ENCODE measurements at regions not wholly inside any gene's neighbourhood (a gene's known extent, or its start where the extent isn't known, plus 50 kb on each side); places are given as distances from the start of the nearest gene placed in this dataset.

DNA sequence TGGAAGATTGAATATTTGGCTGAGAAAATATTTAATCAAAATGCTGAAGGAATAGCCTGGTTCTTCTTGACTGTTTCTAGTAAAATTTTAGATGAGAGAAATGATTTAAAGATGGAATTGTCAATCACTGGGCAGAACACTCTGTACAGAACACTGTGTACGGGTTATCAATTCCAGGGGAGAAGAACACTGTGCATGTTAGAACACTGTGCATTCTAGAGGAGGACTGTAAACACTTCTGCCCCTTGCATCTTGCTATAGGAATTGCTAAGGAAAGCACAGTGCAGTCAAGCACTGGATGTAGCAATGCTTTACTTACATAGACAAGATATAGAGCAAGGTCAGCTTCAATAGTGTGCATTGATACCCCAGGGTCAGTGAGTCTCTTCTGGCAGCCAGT lies 98.7 kb downstream of the RWDD3 start (continued):
- TF ChIP-seq, protein P1, sequence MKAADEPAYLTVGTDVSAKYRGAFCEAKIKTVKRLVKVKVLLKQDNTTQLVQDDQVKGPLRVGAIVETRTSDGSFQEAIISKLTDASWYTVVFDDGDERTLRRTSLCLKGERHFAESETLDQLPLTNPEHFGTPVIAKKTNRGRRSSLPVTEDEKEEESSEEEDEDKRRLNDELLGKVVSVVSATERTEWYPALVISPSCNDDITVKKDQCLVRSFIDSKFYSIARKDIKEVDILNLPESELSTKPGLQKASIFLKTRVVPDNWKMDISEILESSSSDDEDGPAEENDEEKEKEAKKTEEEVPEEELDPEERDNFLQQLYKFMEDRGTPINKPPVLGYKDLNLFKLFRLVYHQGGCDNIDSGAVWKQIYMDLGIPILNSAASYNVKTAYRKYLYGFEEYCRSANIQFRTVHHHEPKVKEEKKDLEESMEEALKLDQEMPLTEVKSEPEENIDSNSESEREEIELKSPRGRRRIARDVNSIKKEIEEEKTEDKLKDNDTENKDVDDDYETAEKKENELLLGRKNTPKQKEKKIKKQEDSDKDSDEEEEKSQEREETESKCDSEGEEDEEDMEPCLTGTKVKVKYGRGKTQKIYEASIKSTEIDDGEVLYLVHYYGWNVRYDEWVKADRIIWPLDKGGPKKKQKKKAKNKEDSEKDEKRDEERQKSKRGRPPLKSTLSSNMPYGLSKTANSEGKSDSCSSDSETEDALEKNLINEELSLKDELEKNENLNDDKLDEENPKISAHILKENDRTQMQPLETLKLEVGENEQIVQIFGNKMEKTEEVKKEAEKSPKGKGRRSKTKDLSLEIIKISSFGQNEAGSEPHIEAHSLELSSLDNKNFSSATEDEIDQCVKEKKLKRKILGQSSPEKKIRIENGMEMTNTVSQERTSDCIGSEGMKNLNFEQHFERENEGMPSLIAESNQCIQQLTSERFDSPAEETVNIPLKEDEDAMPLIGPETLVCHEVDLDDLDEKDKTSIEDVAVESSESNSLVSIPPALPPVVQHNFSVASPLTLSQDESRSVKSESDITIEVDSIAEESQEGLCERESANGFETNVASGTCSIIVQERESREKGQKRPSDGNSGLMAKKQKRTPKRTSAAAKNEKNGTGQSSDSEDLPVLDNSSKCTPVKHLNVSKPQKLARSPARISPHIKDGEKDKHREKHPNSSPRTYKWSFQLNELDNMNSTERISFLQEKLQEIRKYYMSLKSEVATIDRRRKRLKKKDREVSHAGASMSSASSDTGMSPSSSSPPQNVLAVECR (CRISPR knock-in tag; IDR thresholded peaks at IDR 0.05; ENCODE audit: borderline replicate concordance) = no peak
- TF ChIP-seq FLYWCH1 (CRISPR knock-in tag; IDR thresholded peaks at IDR 0.05) (no peak), FOXO1 (CRISPR knock-in tag; IDR thresholded peaks at IDR 0.05) (no peak), AHR (CRISPR knock-in tag; IDR thresholded peaks at IDR 0.05) (no peak), MXI1 (IDR thresholded peaks at IDR 0.05; ENCODE audit: borderline replicate concordance, low read depth, low read length) (no peak), CAMTA2 (CRISPR knock-in tag; IDR thresholded peaks at IDR 0.05; ENCODE audit: borderline replicate concordance) (no peak), ZC3H4 (CRISPR knock-in tag; IDR thresholded peaks at IDR 0.05; ENCODE audit: borderline replicate concordance) (no peak)
- TF ChIP-seq, protein P2, sequence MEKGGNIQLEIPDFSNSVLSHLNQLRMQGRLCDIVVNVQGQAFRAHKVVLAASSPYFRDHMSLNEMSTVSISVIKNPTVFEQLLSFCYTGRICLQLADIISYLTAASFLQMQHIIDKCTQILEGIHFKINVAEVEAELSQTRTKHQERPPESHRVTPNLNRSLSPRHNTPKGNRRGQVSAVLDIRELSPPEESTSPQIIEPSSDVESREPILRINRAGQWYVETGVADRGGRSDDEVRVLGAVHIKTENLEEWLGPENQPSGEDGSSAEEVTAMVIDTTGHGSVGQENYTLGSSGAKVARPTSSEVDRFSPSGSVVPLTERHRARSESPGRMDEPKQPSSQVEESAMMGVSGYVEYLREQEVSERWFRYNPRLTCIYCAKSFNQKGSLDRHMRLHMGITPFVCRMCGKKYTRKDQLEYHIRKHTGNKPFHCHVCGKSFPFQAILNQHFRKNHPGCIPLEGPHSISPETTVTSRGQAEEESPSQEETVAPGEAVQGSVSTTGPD (CRISPR knock-in tag; IDR thresholded peaks at IDR 0.05) = no peak

DNA sequence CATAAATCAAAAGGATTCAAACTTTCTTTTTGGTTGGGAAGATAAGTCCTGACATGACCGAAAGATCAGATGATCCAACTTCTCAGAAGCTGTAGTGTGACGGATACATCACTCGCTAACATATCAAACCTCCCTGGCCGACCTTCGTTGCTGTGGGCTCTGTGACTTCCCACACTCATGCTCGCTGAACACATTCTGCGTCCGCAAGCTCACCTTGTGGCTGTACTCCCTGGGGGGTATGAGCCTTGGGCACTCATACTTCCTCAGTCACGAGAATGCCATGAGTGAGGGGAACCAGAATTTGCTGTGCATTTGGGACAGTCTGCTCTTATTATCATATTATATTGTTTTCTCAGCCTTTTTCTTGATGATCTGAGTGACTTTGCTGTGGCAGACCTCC lies 105.4 kb downstream of the RWDD3 start:
- Histone ChIP-seq H3K27me3 (ENCODE audit: control insufficient read depth in 1 of 2, insufficient read depth in 2 of 2, low read length in 2 of 2) (no peaks in the 10 kb centered on the region; a peak in 2 of 5 replicates), H2AFZ (ENCODE audit: low read length) (no peak overlapping the region), H3K4me3 (replicated peaks in 1 of 3; ENCODE audit: insufficient read depth in 1 of 3, low read depth in 2 of 3, low read length in 3 of 3) (no peak overlapping the region), H4K20me1 (ENCODE audit: insufficient read depth, low read length) (no peaks in the 10 kb centered on the region), H3K9me3 (ENCODE audit: low read length) (no peaks in the 10 kb centered on the region), H3K36me3 (replicated peaks in 1 of 2; ENCODE audit: control insufficient read depth in 1 of 2, insufficient read depth in 2 of 2, low read length in 2 of 2) (no peaks in the 10 kb centered on the region), H3K9ac (ENCODE audit: insufficient read depth, low read depth, low read length) (no peak overlapping the region), H3K79me2 (ENCODE audit: insufficient read depth, low read length) (no peaks in the 10 kb centered on the region), H3K4me2 (ENCODE audit: low read depth, low read length) (no peak overlapping the region), H3K27ac (ENCODE audit: extremely low read length, insufficient read depth, low read length) (no peak overlapping the region), H3K4me1 (ENCODE audit: insufficient read depth, low read length) (no peaks in the 10 kb centered on the region)
- ChIA-PET CTCF (ENCODE audit: low intra/inter-chr PET ratio, low total read pairs) (no interaction called here), POLR2A (no interaction called here)
- BruUV-seq (replicated peaks) = no TSS peak
- WGBS (ENCODE audit: low lambda C conversion rate) = 32% methylated on average over 8 of the region's 9 CpGs
- no peak for FAIRE-seq
- in situ Hi-C loops (cut with HindIII; ENCODE audit: extremely low pct_ligation_motif_present, low pct_unique_long_range_greater_than_20kb) (no loop called here), intact Hi-C loops (cut with micrococcal nuclease; ENCODE audit: unreplicated experiment) (no loop called here)
- no peak for DNase-seq (ENCODE audit: low spot score)
- no peak for ATAC-seq
- no peak for TF ChIP-seq HES4 (CRISPR knock-in tag; IDR thresholded peaks at IDR 0.05; ENCODE audit: borderline replicate concordance)
- TF ChIP-seq ZNF577 (CRISPR knock-in tag; IDR thresholded peaks at IDR 0.05; ENCODE audit: borderline replicate concordance, low read depth) = no peak
- no peak for TF ChIP-seq NPAS2 (CRISPR knock-in tag; IDR thresholded peaks at IDR 0.05; ENCODE audit: borderline replicate concordance)
- TF ChIP-seq SRY (CRISPR knock-in tag; IDR thresholded peaks at IDR 0.05) = no peak
- TF ChIP-seq ZNF720 (CRISPR knock-in tag; IDR thresholded peaks at IDR 0.05) = no peak
- TF ChIP-seq YEATS4 (CRISPR knock-in tag; IDR thresholded peaks at IDR 0.05; ENCODE audit: borderline replicate concordance) = no peak
- TF ChIP-seq, protein P3, sequence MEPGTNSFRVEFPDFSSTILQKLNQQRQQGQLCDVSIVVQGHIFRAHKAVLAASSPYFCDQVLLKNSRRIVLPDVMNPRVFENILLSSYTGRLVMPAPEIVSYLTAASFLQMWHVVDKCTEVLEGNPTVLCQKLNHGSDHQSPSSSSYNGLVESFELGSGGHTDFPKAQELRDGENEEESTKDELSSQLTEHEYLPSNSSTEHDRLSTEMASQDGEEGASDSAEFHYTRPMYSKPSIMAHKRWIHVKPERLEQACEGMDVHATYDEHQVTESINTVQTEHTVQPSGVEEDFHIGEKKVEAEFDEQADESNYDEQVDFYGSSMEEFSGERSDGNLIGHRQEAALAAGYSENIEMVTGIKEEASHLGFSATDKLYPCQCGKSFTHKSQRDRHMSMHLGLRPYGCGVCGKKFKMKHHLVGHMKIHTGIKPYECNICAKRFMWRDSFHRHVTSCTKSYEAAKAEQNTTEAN (CRISPR knock-in tag; conservative IDR thresholded peaks at IDR 0.05) = no peak
- no peak for TF ChIP-seq POLR2G (IDR thresholded peaks at IDR 0.05; ENCODE audit: low read depth, low read length)
